HepG2 (cell line): ENCODE measurements at regions not wholly inside any gene's neighbourhood (a gene's known extent, or its start where the extent isn't known, plus 50 kb on each side); places are given as distances from the start of the nearest gene placed in this dataset.
A peak's percentile ranks its signal among the peaks of the same experiment; 100 is the strongest.

Experiments
- ATAC-seq: fragments of 200-7000 bp; cut with Tn5 transposase; 3 replicates; pipeline ENCODE4 v1.9.1; 2020; ENCODE audit warnings: mild to moderate bottlenecking, moderate library complexity
- BruUV-seq: library from RNA; stranded (reverse); fragments of 400-500 nt; replicated peaks from 2 replicates; lab custom pipeline; 2021; lab: Mats Ljungman, UMichigan
- CTCF ChIA-PET: fragments of 300-600 bp; formaldehyde crosslinking; extraction: SDS; loops from one replicate; lab custom pipeline; 2021; ENCODE audit warnings: low total read pairs, inconsistent platforms, low intra/inter-chr PET ratio; lab: Yijun Ruan, JAX
- POLR2A ChIA-PET: fragments of 350-600 bp; sonication (Branson Sonifier 250); formaldehyde crosslinking; loops from one replicate; lab custom pipeline; 2020; ENCODE audit warnings: antibody characterized with exemption, inconsistent platforms; lab: Yijun Ruan, JAX
- DNase-seq: peaks from one replicate; pipeline ENCODE4 v3.0.0-alpha.2; 2015; ENCODE audit warnings: low spot score
- FAIRE-seq: peaks from 3 replicates; lab custom pipeline; 2011; peaks lifted over from hg19 to GRCh38; lab: Jason Lieb, UNC
- H2AFZ ChIP-seq: one replicate; pipeline ENCODE4 v1.6.1; 2011; ENCODE audit warnings: low read length, inconsistent platforms
- H3K27ac ChIP-seq: fragments of 300-600 bp; 3 replicates; pipeline ENCODE4 v1.8.0; 2011; ENCODE audit warnings: mixed run types, mild to moderate bottlenecking, mixed read lengths, low read length, inconsistent platforms; ENCODE audit not compliant: insufficient read depth; ENCODE audit errors: extremely low read length
- H3K27me3 ChIP-seq, 2 experiments: fragments of 200-600 bp in 1 of 2; 2 replicates in 1 of 2; 3 replicates in 1 of 2; pipeline versions ENCODE4 v1.6.0 to v1.8.0; 2011; ENCODE audit warnings: low read length in 2 of 2, mild to moderate bottlenecking in 2 of 2, moderate library complexity in 2 of 2, inconsistent platforms in 1 of 2; ENCODE audit not compliant: insufficient read depth in 2 of 2, control insufficient read depth in 1 of 2
- H3K36me3 ChIP-seq, 2 experiments: fragments of 200-600 bp in 1 of 2; replicated peaks in 1 of 2; 2 replicates in 1 of 2; 3 replicates in 1 of 2; pipeline versions ENCODE4 v1.5.1 to v1.8.0; 2011; ENCODE audit warnings: low read length in 2 of 2, inconsistent platforms in 1 of 2; ENCODE audit not compliant: insufficient read depth in 2 of 2, control insufficient read depth in 1 of 2
- H3K4me1 ChIP-seq: 2 replicates; pipeline ENCODE4 v1.5.1; 2012; ENCODE audit warnings: low read length, inconsistent platforms; ENCODE audit not compliant: insufficient read depth
- H3K4me2 ChIP-seq: 2 replicates; pipeline ENCODE4 v1.6.0; 2011; ENCODE audit warnings: low read depth, low read length, inconsistent platforms
- H3K4me3 ChIP-seq, 3 experiments: fragments of 200-600 bp in 1 of 3; sonication (generic), shearing (Covaris generic) in 1 of 3; replicated peaks in 1 of 3; 2 replicates each; pipeline ENCODE4 v1.5.1; 2011 to 2016; ENCODE audit warnings: low read length in 3 of 3, inconsistent platforms in 2 of 3, low read depth in 2 of 3, mild to moderate bottlenecking in 2 of 3, control low read depth in 1 of 3, mixed read lengths in 1 of 3; ENCODE audit not compliant: insufficient read depth in 1 of 3
- H3K79me2 ChIP-seq: one replicate; pipeline ENCODE4 v1.6.1; 2011; ENCODE audit warnings: low read length, inconsistent platforms; ENCODE audit not compliant: insufficient read depth
- H3K9ac ChIP-seq: 2 replicates; pipeline ENCODE4 v1.6.0; 2011; ENCODE audit warnings: mild to moderate bottlenecking, low read depth, low read length, inconsistent platforms; ENCODE audit not compliant: insufficient read depth
- H3K9me3 ChIP-seq: 2 replicates; pipeline ENCODE4 v1.5.1; 2012; ENCODE audit warnings: mild to moderate bottlenecking, low read length
- H4K20me1 ChIP-seq: 2 replicates; pipeline ENCODE4 v1.6.0; 2011; ENCODE audit warnings: inconsistent platforms, mild to moderate bottlenecking, low read length, moderate library complexity; ENCODE audit not compliant: insufficient read depth
- CAMTA2 ChIP-seq: sonication (generic); formaldehyde crosslinking; IDR thresholded peaks from 2 replicates; pipeline ENCODE4 v1.4.0; 2020; ENCODE audit warnings: mild to moderate bottlenecking, missing genetic modification reagents, borderline replicate concordance
- ELF4 ChIP-seq: sonication (generic); formaldehyde crosslinking; IDR thresholded peaks from 2 replicates; pipeline ENCODE4 v1.5.0; 2020; ENCODE audit warnings: missing genetic modification reagents, mild to moderate bottlenecking, moderate library complexity, borderline replicate concordance
- PRDM4 ChIP-seq: sonication (generic); formaldehyde crosslinking; IDR thresholded peaks from 2 replicates; pipeline ENCODE4 v1.9.0; 2021; ENCODE audit warnings: missing genetic modification reagents, borderline replicate concordance
- RARA ChIP-seq: IDR thresholded peaks from 2 replicates; pipeline ENCODE4 v1.6.1; 2016; ENCODE audit warnings: missing genetic modification reagents, missing compliant biosample characterization
- TBP ChIP-seq: sonication (generic); formaldehyde crosslinking; IDR thresholded peaks from 2 replicates; pipeline ENCODE4 v1.5.0; 2020; ENCODE audit warnings: missing genetic modification reagents
- TRIM22 ChIP-seq: fragments of 450-650 bp; IDR thresholded peaks from 2 replicates; pipeline ENCODE4 v1.6.1; 2017
- ZNF282 ChIP-seq: fragments of 450-650 bp; IDR thresholded peaks from 2 replicates; pipeline ENCODE4 v1.6.1; 2018; ENCODE audit not compliant: partially characterized antibody
- ZNF543 ChIP-seq: sonication (generic); formaldehyde crosslinking; IDR thresholded peaks from 2 replicates; pipeline ENCODE4 v1.4.0; 2020; ENCODE audit warnings: mild to moderate bottlenecking, missing genetic modification reagents
- WGBS: methylation state at CpG from one replicate; pipeline ENCODE4 v1.1.6; 2017; ENCODE audit warnings: low lambda C conversion rate; 5-methylcytosine and 5-hydroxymethylcytosine counted together
- in situ Hi-C: cut with HindIII; loops from 2 replicates; pipeline ENCODE4 v1.10.0; 2017; ENCODE audit warnings: low pct_unique_long_range_greater_than_20kb; ENCODE audit not compliant: extremely low pct_ligation_motif_present
- intact Hi-C: fragments of 100-400 bp; cut with micrococcal nuclease; formaldehyde crosslinking; loops from one replicate; pipeline ENCODE4 v1.10.0; 2022; ENCODE audit not compliant: unreplicated experiment
- TF ChIP-seq, protein P1 (sequence below): sonication (generic); formaldehyde crosslinking; IDR thresholded peaks from 2 replicates; pipeline ENCODE4 v1.4.0; 2020; ENCODE audit warnings: mild to moderate bottlenecking, missing genetic modification reagents

DNA sequence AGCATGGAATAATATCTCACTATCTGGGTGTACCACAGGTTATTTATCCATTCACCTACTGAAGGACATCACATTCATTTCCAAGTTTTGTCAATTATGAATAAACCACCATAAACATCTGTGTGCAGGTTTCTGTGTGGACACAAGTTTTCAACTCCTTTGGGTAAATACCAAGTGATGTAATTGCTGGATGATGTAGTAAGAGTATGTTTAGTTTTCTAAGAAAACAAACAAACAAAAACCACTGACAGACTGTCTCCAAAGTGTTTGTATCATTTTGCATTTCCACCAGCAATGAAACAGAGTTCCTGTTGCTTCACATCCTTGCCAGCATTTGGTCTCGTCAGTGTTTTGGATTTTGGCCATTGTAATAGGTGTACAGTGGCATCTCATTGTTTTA lies 435.7 kb upstream of the PROX1 start (continued):
- TF ChIP-seq, protein P1, sequence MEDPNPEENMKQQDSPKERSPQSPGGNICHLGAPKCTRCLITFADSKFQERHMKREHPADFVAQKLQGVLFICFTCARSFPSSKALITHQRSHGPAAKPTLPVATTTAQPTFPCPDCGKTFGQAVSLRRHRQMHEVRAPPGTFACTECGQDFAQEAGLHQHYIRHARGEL (CRISPR knock-in tag), result no peak
- no peak for TF ChIP-seq TBP (CRISPR knock-in tag)
- no peak for TF ChIP-seq PRDM4
- TF ChIP-seq ELF4, result no peak
- TF ChIP-seq CAMTA2 (CRISPR knock-in tag), result no peak
- TF ChIP-seq, all 625 proteins: peak for 13

- 91% methylated on average over 3 of the region's 3 CpGs for WGBS
- BruUV-seq, result no TSS peak
- ChIA-PET POLR2A (interaction anchor here (1.5 kb wide), 1 partner anchor 9 kb away, joined by 3 read pairs; no protein-coding TSS in a partner anchor), CTCF (no interaction called here)
- H2AFZ ChIP-seq, result no peak overlapping the region
- intact Hi-C loops (no loop called here), in situ Hi-C loops (loop anchor here (10.0 kb wide), 2 partner anchors 425 to 565 kb away; partner anchors contain the start of gene PROX1)
- H3K4me2 ChIP-seq, result no peak overlapping the region
- H3K36me3 ChIP-seq, result no peaks in the 10 kb centered on the region
- H3K4me1 ChIP-seq, result peaks cover 8% of the 10 kb centered on the region
- H3K27me3 ChIP-seq, result no peaks in the 10 kb centered on the region
- H3K9me3 ChIP-seq, result peaks cover 36% of the 10 kb centered on the region
- H3K4me3 ChIP-seq, result no peak overlapping the region
- no peak for TF ChIP-seq ZNF282
- TF ChIP-seq TRIM22, result no peak
- TF ChIP-seq RARA (CRISPR knock-in tag), result no peak
- TF ChIP-seq ZNF543 (CRISPR knock-in tag), result peak; percentile 99
- H3K9ac ChIP-seq, result no peak overlapping the region
- no peak for DNase-seq
- H3K79me2 ChIP-seq, result no peaks in the 10 kb centered on the region
- ATAC-seq, result no peak
- no peaks in the 10 kb centered on the region for H4K20me1 ChIP-seq
- H3K27ac ChIP-seq, result no peak overlapping the region
- FAIRE-seq, result no peak
Observed at GRCh38 chr1:213560226-213560625, 427.5 kb upstream of the PROX1 start.
